Colonic mucosa (tissue), 4 donors: ENCODE measurements at regions not wholly inside any gene's neighbourhood (a gene's known extent, or its start where the extent isn't known, plus 50 kb on each side); places are given as distances from the start of the nearest gene placed in this dataset.

ENCODE experiments used
- DNase-seq: peaks from one replicate; pipeline ENCODE4 v3.0.0-alpha.2; 2020
- H3K27ac ChIP-seq: fragments of 200-600 bp; one replicate; pipeline ENCODE4 v1.8.0; 2021
- H3K27me3 ChIP-seq: fragments of 200-600 bp; one replicate; pipeline ENCODE4 v1.8.0; 2021
- H3K36me3 ChIP-seq: fragments of 200-600 bp; one replicate; pipeline ENCODE4 v1.8.0; 2021
- H3K4me1 ChIP-seq: fragments of 200-600 bp; one replicate; pipeline ENCODE4 v1.8.0; 2021; ENCODE audit warnings: mild to moderate bottlenecking
- H3K4me3 ChIP-seq: fragments of 200-600 bp; one replicate; pipeline ENCODE4 v1.8.0; 2021
- H3K9ac ChIP-seq, 2 donors: one replicate each; pipeline ENCODE4 v1.7.0; 2013; ENCODE audit warnings: control low read depth in 2 of 2, low read depth in 2 of 2, low read length in 2 of 2
- H3K9me3 ChIP-seq: fragments of 200-600 bp; one replicate; pipeline ENCODE4 v1.8.0; 2021
- intact Hi-C: fragments of 100-400 bp; cut with DNase I; formaldehyde crosslinking; loops from one replicate; pipeline ENCODE4 v1.14.1; 2022
- TF ChIP-seq, protein P1 (sequence below): fragments of 200-600 bp; IDR thresholded peaks from one replicate; pipeline ENCODE4 v1.8.0; 2022; ENCODE audit warnings: antibody characterized with exemption, mild to moderate bottlenecking
- donor health status: healthy.
- donor health status: DM: no; HTN: no; CAD: no.
- donor health status: DM: no; HTN: no; CAD: no.

GRCh38 chr17:13688716-13689115 is 87.0 kb upstream of the HS3ST3A1 start:
- no peak overlapping the region for H3K4me3 ChIP-seq
- no peaks in the 10 kb centered on the region for H3K4me1 ChIP-seq
- intact Hi-C loops, result no loop called here
- no peaks in the 10 kb centered on the region for H3K36me3 ChIP-seq
- no peak overlapping the region for H3K27ac ChIP-seq
- H3K9me3 ChIP-seq, result no peaks in the 10 kb centered on the region
- no peak for DNase-seq
- no peaks in the 10 kb centered on the region for H3K27me3 ChIP-seq
- no peak overlapping the region for H3K9ac ChIP-seq
- TF ChIP-seq, protein P1, sequence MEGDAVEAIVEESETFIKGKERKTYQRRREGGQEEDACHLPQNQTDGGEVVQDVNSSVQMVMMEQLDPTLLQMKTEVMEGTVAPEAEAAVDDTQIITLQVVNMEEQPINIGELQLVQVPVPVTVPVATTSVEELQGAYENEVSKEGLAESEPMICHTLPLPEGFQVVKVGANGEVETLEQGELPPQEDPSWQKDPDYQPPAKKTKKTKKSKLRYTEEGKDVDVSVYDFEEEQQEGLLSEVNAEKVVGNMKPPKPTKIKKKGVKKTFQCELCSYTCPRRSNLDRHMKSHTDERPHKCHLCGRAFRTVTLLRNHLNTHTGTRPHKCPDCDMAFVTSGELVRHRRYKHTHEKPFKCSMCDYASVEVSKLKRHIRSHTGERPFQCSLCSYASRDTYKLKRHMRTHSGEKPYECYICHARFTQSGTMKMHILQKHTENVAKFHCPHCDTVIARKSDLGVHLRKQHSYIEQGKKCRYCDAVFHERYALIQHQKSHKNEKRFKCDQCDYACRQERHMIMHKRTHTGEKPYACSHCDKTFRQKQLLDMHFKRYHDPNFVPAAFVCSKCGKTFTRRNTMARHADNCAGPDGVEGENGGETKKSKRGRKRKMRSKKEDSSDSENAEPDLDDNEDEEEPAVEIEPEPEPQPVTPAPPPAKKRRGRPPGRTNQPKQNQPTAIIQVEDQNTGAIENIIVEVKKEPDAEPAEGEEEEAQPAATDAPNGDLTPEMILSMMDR, result no peak

DNA sequence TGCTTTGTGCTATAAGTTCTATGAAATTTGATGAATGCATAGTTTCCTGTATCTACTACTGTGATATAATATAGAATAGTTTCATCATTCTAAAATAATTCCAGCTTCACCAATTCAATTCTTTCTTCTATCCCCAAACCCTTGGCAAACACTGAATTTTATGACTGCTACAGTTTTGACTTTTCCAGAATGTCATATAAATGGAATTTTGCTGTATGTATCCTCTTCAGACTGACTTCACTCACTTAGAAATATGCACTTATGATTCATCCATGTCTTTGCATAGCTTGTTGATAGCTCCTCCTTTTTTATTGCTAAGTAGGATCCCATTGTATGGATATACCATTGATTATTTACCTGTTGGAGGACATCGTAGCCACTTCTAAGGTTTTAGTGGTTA is 89.1 kb upstream of the HS3ST3A1 start:
- no peak overlapping the region for H3K27ac ChIP-seq
- intact Hi-C loops, result no loop called here

DNA sequence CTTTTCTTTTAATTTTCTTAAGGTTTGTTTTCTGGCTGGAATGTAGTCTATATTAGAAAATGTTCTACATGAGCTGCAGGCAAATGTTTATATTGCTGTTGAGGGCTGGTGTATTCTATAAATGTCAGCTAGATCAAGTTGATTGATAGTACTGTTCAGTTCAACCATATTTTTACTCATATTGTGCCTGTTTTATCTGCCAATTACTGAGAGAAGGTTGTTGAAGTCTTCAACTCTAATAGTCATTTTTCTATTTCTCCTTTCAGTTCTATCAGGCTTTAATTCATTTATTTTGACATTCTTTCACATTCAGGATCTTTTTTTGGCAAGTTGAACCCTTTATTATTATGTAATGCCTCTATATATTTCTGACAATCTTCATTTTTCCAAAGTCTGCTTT is 93.2 kb upstream of the HS3ST3A1 start:
- no peaks in the 10 kb centered on the region for H3K36me3 ChIP-seq
- no peak overlapping the region for H3K4me3 ChIP-seq
- no peak for DNase-seq
- no peak overlapping the region for H3K9ac ChIP-seq
- no peak overlapping the region for H3K27ac ChIP-seq
- intact Hi-C loops, result no loop called here
- TF ChIP-seq, protein P1, result no peak
- H3K9me3 ChIP-seq, result no peaks in the 10 kb centered on the region
- H3K27me3 ChIP-seq, result no peaks in the 10 kb centered on the region
- no peaks in the 10 kb centered on the region for H3K4me1 ChIP-seq

More for the DNA sequence above, 89.1 kb upstream of the HS3ST3A1 start:
- Histone ChIP-seq H3K9me3 (no peaks in the 10 kb centered on the region), H3K36me3 (no peaks in the 10 kb centered on the region), H3K27me3 (no peaks in the 10 kb centered on the region), H3K4me3 (no peak overlapping the region), H3K4me1 (no peaks in the 10 kb centered on the region), H3K9ac (no peak overlapping the region)
- no peak for DNase-seq
- TF ChIP-seq, protein P1, result no peak

GRCh38 chr17:13698832-13699231 is 97.1 kb upstream of the HS3ST3A1 start:
- H3K27ac ChIP-seq, result no peak overlapping the region
- H3K9ac ChIP-seq, result no peak overlapping the region
- H3K9me3 ChIP-seq, result no peaks in the 10 kb centered on the region
- no peak overlapping the region for H3K4me3 ChIP-seq
- TF ChIP-seq, protein P1, result no peak
- no peak for DNase-seq
- intact Hi-C loops, result no loop called here
- no peaks in the 10 kb centered on the region for H3K27me3 ChIP-seq
- no peaks in the 10 kb centered on the region for H3K4me1 ChIP-seq
- H3K36me3 ChIP-seq, result no peaks in the 10 kb centered on the region

- intact Hi-C loops, result no loop called here
- DNase-seq, result no peak
- Histone ChIP-seq H3K27me3 (no peaks in the 10 kb centered on the region), H3K27ac (no peak overlapping the region), H3K9ac (no peak overlapping the region), H3K4me1 (no peaks in the 10 kb centered on the region), H3K36me3 (no peaks in the 10 kb centered on the region), H3K9me3 (no peaks in the 10 kb centered on the region), H3K4me3 (no peak overlapping the region)
- TF ChIP-seq, protein P1, result no peak
Measured at GRCh38 chr17:13699261-13699660, 97.5 kb upstream of the HS3ST3A1 start.

GRCh38 chr17:13702266-13702665 is 100.5 kb upstream of the HS3ST3A1 start:
- TF ChIP-seq, protein P1, result no peak
- no peak overlapping the region for H3K9ac ChIP-seq
- no peak overlapping the region for H3K4me3 ChIP-seq
- intact Hi-C loops, result no loop called here
- no peak overlapping the region for H3K27ac ChIP-seq
- no peaks in the 10 kb centered on the region for H3K36me3 ChIP-seq
- no peaks in the 10 kb centered on the region for H3K9me3 ChIP-seq
- no peak for DNase-seq
- H3K27me3 ChIP-seq, result no peaks in the 10 kb centered on the region
- H3K4me1 ChIP-seq, result no peaks in the 10 kb centered on the region
